GM19372 (cell line): ENCODE measurements at regions not wholly inside any gene's neighbourhood (a gene's known extent, or its start where the extent isn't known, plus 50 kb on each side); places are given as distances from the start of the nearest gene placed in this dataset.
"Not testable (repeated sequence)": the region's sequence is repeated elsewhere in the genome, so short reads cannot be mapped to it uniquely, and the experiment has no call there.

Experiments used
- ATAC-seq: cut with Tn5 transposase; IDR thresholded peaks from one replicate; pipeline ENCODE4 v1.9.1; 2021; ENCODE audit warnings: mild to moderate bottlenecking, low read depth, moderate library complexity; ENCODE audit not compliant: unreplicated experiment

GRCh38 chr12:62190689-62191490 is 69.3 kb upstream of the USP15 start:
- no peak for ATAC-seq

- no peak for ATAC-seq
Observed at GRCh38 chr12:62191491-62192179, 68.6 kb upstream of the USP15 start.

GRCh38 chr12:62192180-62192902 is 67.9 kb upstream of the USP15 start:
- peak; percentile 95 for ATAC-seq

GRCh38 chr12:62192903-62193250 is 67.3 kb upstream of the USP15 start:
- ATAC-seq, result peak; percentile 8

- ATAC-seq, result no peak
Observed at GRCh38 chr12:62194031-62194430, 66.2 kb upstream of the USP15 start.

- no peak for ATAC-seq
Observed at GRCh38 chr12:62194616-62195015, 65.6 kb upstream of the USP15 start.

GRCh38 chr12:62196146-62196545 is 64.1 kb upstream of the USP15 start:
- ATAC-seq, result no peak

- not testable (repeated sequence) for ATAC-seq
Observed at GRCh38 chr12:62202861-62203260, 57.3 kb upstream of the USP15 start.

GRCh38 chr12:62205346-62205745 is 54.9 kb upstream of the USP15 start:
- ATAC-seq, result no peak

- ATAC-seq, result no peak
Observed at GRCh38 chr12:62207248-62207647, 53.0 kb upstream of the USP15 start.
